Natural killer cell (primary cell): ENCODE measurements at regions not wholly inside any gene's neighbourhood (a gene's known extent, or its start where the extent isn't known, plus 50 kb on each side); places are given as distances from the start of the nearest gene placed in this dataset.
"Not testable (repeated sequence)": the region's sequence is repeated elsewhere in the genome, so short reads cannot be mapped to it uniquely, and the experiment has no call there.

Experiments used
- ATAC-seq, 3 donors: fragments of 150-1000 bp in 2 of 3; fragments of 200-7000 bp in 1 of 3; cut with Tn5 transposase; 1 replicate in 1 of 3; 2 replicates in 2 of 3; pipeline ENCODE4 v1.10.0; 2021; ENCODE audit warnings: mild to moderate bottlenecking in 2 of 3, moderate library complexity in 2 of 3
- DNase-seq, 2 donors: peaks; one replicate each; pipeline versions ENCODE4 v3.0.0 to v3.0.0-alpha.2; 2013 to 2021; ENCODE audit warnings: mixed read lengths in 1 of 2
- H3K27ac ChIP-seq: one replicate; pipeline ENCODE4 v1.5.1; 2013; ENCODE audit warnings: mild to moderate bottlenecking, low read length
- H3K27me3 ChIP-seq: one replicate; pipeline ENCODE4 v1.6.1; 2013; ENCODE audit warnings: low read length; ENCODE audit not compliant: control insufficient read depth, insufficient read depth
- H3K36me3 ChIP-seq: one replicate; pipeline ENCODE4 v1.6.1; 2013; ENCODE audit warnings: low read length; ENCODE audit not compliant: control insufficient read depth, insufficient read depth
- H3K4me1 ChIP-seq: one replicate; pipeline ENCODE4 v1.6.1; 2013; ENCODE audit warnings: low read length; ENCODE audit not compliant: control insufficient read depth, insufficient read depth
- H3K4me3 ChIP-seq: one replicate; pipeline ENCODE4 v1.5.1; 2013; ENCODE audit warnings: low read length
- H3K9me3 ChIP-seq: one replicate; pipeline ENCODE4 v1.6.1; 2013; ENCODE audit warnings: low read length; ENCODE audit not compliant: control insufficient read depth, insufficient read depth
- H3K27ac Mint-ChIP-seq, 2 donors: one replicate each; pipeline ENCODE4 v1.8.0; 2022; ENCODE audit warnings: mild to moderate bottlenecking in 2 of 2, mixed read lengths in 2 of 2, moderate library complexity in 1 of 2
- H3K27me3 Mint-ChIP-seq, 2 donors: one replicate each; pipeline ENCODE4 v1.8.0; 2022; ENCODE audit warnings: low read depth in 2 of 2, mixed read lengths in 2 of 2
- H3K36me3 Mint-ChIP-seq: one replicate; pipeline ENCODE4 v1.8.0; 2022; ENCODE audit warnings: mixed read lengths
- H3K4me1 Mint-ChIP-seq, 2 donors: one replicate each; pipeline ENCODE4 v1.8.0; 2022; ENCODE audit warnings: mixed read lengths in 2 of 2
- H3K4me3 Mint-ChIP-seq: one replicate; pipeline ENCODE4 v1.8.0; 2022; ENCODE audit warnings: mild to moderate bottlenecking, moderate library complexity, mixed read lengths
- H3K9me3 Mint-ChIP-seq, 2 donors: one replicate each; pipeline ENCODE4 v1.8.0; 2022; ENCODE audit warnings: mixed read lengths in 2 of 2
- CTCF ChIP-seq: fragments of 200-600 bp; IDR thresholded peaks from one replicate; pipeline ENCODE4 v1.8.0; 2022; ENCODE audit warnings: antibody characterized with exemption
- WGBS: methylation state at CpG from one replicate; pipeline ENCODE4 v1.1.7; 2013; ENCODE audit warnings: missing lambda C conversion rate; ENCODE audit not compliant: insufficient coverage; 5-methylcytosine and 5-hydroxymethylcytosine counted together
- intact Hi-C: fragments of 100-400 bp; cut with micrococcal nuclease; formaldehyde crosslinking; loops from one replicate; pipeline ENCODE4 v1.14.2; 2022

- H3K27me3 ChIP-seq, H3K9me3 Mint-ChIP-seq, H3K4me1 Mint-ChIP-seq, intact Hi-C loops, H3K4me3 ChIP-seq, H3K27ac Mint-ChIP-seq, H3K4me1 ChIP-seq, H3K27ac ChIP-seq, H3K27me3 Mint-ChIP-seq, H3K36me3 ChIP-seq, DNase-seq, H3K9me3 ChIP-seq, H3K36me3 Mint-ChIP-seq, ATAC-seq, H3K4me3 Mint-ChIP-seq: not testable (repeated sequence)
- WGBS: 0% methylated on average over 1 of the region's 2 CpGs
Measured at GRCh38 chr1:146479188-146479587, 250.4 kb upstream of the NOTCH2NLA start.

DNA sequence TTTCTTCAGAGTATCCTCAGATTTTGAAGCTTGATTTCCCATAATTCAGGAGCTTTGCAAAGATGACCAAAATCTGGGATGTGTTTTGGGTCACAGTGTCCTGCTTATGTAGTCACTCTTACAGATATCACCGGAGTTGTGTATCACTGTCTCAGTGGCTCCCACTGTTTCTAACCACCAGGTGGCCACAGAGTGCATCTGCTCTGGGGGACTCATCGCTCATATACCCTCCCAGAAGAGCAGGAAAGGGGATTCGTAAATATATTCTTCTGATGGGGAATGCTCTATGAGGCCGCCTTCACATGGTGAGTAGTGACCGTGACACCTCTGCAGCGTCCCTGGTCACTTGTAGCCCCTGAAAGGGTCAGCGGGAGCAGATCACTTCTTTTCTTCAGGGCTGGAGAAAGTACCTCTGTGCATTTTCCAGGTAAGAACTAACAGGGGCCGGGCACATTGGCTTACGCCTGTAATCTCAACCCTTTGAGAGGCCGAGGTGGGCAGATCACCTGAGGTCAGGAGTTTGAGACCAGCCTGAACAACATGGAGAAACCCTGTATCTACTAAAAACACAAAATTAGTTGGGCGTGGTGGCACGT lies 249.4 kb upstream of the NOTCH2NLA start:
- TF ChIP-seq CTCF: peak; percentile 68
- H3K4me1 Mint-ChIP-seq, H3K27ac Mint-ChIP-seq, H3K4me3 Mint-ChIP-seq, H3K27me3 ChIP-seq, H3K4me3 ChIP-seq, H3K27me3 Mint-ChIP-seq, intact Hi-C loops, H3K4me1 ChIP-seq, H3K9me3 Mint-ChIP-seq, H3K36me3 ChIP-seq, H3K9me3 ChIP-seq, H3K36me3 Mint-ChIP-seq, H3K27ac ChIP-seq: not testable (repeated sequence)
- ATAC-seq (peak; percentile 39 to 61 (median 42)), DNase-seq (peak in 1 of 2 donors; percentile 51)
- 58% methylated on average over 12 of the region's 12 CpGs for WGBS

DNA sequence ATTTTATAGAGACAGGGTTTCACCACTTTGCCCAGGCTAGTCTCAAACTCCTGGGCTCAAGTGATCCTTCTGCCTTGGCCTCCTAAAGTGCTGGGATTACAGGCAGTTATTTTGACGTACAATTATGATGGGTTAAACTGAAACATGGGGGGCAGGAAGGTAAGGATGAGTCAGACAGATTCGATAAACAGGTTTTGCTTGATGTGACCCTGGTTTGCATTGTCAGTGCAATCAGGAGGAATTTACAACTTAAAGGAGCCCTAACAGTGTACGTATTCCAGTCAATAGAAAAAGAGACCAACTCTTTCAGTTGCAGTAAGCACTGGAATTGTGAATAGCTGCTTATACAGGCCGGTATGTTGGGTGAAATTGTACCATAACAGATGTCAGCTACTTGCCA lies 246.3 kb upstream of the NOTCH2NLA start:
- DNase-seq, H3K27me3 Mint-ChIP-seq, H3K27me3 ChIP-seq, ATAC-seq, H3K9me3 ChIP-seq, H3K36me3 ChIP-seq, H3K4me1 ChIP-seq, H3K36me3 Mint-ChIP-seq, H3K4me3 Mint-ChIP-seq, H3K27ac Mint-ChIP-seq, H3K27ac ChIP-seq, H3K4me3 ChIP-seq, H3K9me3 Mint-ChIP-seq, intact Hi-C loops: not testable (repeated sequence)
- peaks cover 0 to 10% of the 10 kb centered on the region in 2 donors for H3K4me1 Mint-ChIP-seq
- 82% methylated on average over 4 of the region's 4 CpGs for WGBS

DNA sequence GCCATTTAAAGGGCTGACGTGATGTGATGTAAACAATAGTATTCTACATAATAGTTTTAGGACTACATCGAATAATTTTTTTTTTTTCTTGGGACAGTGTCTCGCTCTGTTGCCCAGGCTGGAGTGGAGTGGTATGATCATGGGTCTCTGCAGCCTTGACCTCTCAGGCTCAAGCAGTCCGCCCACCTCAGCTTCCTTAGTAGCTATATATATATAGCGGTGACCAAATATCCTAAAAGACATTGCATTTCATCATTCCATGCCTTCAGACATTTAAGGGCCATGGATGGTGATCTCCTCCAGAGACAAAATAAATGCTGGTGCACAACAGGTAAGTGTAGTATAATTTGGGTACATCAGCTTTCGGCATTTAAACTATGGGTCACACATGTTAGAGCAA lies 245.4 kb upstream of the NOTCH2NLA start:
- H3K4me3 ChIP-seq, H3K27me3 ChIP-seq, H3K27me3 Mint-ChIP-seq, ATAC-seq, DNase-seq, H3K27ac Mint-ChIP-seq, H3K36me3 Mint-ChIP-seq, H3K9me3 Mint-ChIP-seq, H3K36me3 ChIP-seq, intact Hi-C loops, H3K9me3 ChIP-seq, H3K4me1 ChIP-seq, H3K27ac ChIP-seq, H3K4me3 Mint-ChIP-seq: not testable (repeated sequence)
- H3K4me1 Mint-ChIP-seq: peaks cover 0 to 10% of the 10 kb centered on the region in 2 donors
- WGBS: 100% methylated on average over 1 of the region's 6 CpGs

GRCh38 chr1:146472192-146472861 lies 243.5 kb upstream of the NOTCH2NLA start:
- ATAC-seq (peak; percentile 82 to 99 (median 99)), DNase-seq (peak; percentile 58 to 83)
- H3K9me3 ChIP-seq, H3K36me3 Mint-ChIP-seq, H3K27me3 Mint-ChIP-seq, H3K4me1 Mint-ChIP-seq, H3K27ac ChIP-seq, H3K36me3 ChIP-seq, H3K4me1 ChIP-seq, H3K27me3 ChIP-seq, H3K9me3 Mint-ChIP-seq, intact Hi-C loops: not testable (repeated sequence)
- peak overlapping the region; percentile 31 for H3K4me3 ChIP-seq
- Mint-ChIP-seq H3K4me3 (peak overlapping the region; percentile 75), H3K27ac (peak overlapping the region in 1 of 2 donors; percentile 74)
- WGBS: under 1% methylated on average over 38 of the region's 42 CpGs

DNA sequence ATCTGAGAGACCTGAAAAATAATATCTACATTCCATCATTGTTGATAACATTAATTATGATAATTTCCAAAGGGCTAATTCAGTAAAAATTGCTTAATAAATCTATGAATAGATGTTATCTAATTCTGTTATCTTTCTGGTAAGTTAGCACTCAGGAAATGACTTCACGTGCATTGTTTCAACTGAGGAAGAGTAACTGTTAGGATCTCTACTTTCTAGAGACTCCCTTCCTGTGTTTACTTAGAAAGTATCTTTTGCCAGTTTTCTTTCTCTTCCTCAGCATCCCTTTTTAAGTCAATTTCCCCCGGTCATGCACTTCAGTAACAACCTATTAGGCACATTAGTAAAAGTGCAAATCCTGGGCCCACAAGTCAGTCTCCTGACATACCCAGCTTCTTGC lies 231.1 kb upstream of the NOTCH2NLA start:
- H3K4me1 Mint-ChIP-seq, H3K27ac ChIP-seq, H3K4me3 Mint-ChIP-seq, DNase-seq, H3K27me3 Mint-ChIP-seq, H3K9me3 Mint-ChIP-seq, H3K4me1 ChIP-seq, H3K27ac Mint-ChIP-seq, H3K9me3 ChIP-seq, H3K36me3 ChIP-seq, H3K27me3 ChIP-seq, ATAC-seq, intact Hi-C loops, H3K4me3 ChIP-seq, H3K36me3 Mint-ChIP-seq: not testable (repeated sequence)
- WGBS: no CpG with 5 or more reads among the region's 2 CpGs

- DNase-seq, ATAC-seq, H3K27ac Mint-ChIP-seq, H3K4me3 Mint-ChIP-seq, H3K4me1 ChIP-seq, H3K27ac ChIP-seq, H3K27me3 ChIP-seq, H3K9me3 Mint-ChIP-seq, H3K36me3 ChIP-seq, intact Hi-C loops, H3K9me3 ChIP-seq, H3K4me1 Mint-ChIP-seq, H3K27me3 Mint-ChIP-seq, H3K4me3 ChIP-seq, H3K36me3 Mint-ChIP-seq: not testable (repeated sequence)
- WGBS: 100% methylated on average over 1 of the region's 5 CpGs
Measured at GRCh38 chr1:146459308-146459707, 230.5 kb upstream of the NOTCH2NLA start.
